Neuronal stem cell (in vitro differentiated cells): ENCODE measurements at regions not wholly inside any gene's neighbourhood (a gene's known extent, or its start where the extent isn't known, plus 50 kb on each side); places are given as distances from the start of the nearest gene placed in this dataset.

Experiments
- DNase-seq: peaks from one replicate; pipeline ENCODE4 v3.0.0-alpha.2; 2013; ENCODE audit warnings: low spot score
- H2AFZ ChIP-seq: one replicate; pipeline ENCODE4 v1.6.1; 2013; ENCODE audit warnings: mild to moderate bottlenecking, low read length, inconsistent platforms
- H2AK5ac ChIP-seq: 2 replicates; pipeline ENCODE4 v1.6.1; 2013; ENCODE audit warnings: low read depth, mild to moderate bottlenecking, inconsistent platforms, low read length, moderate library complexity, mixed read lengths
- H2BK120ac ChIP-seq: 2 replicates; pipeline ENCODE4 v1.6.1; 2013; ENCODE audit warnings: low read depth, mild to moderate bottlenecking, inconsistent platforms, low read length, moderate library complexity, mixed read lengths
- H2BK12ac ChIP-seq: one replicate; pipeline ENCODE4 v1.6.1; 2013; ENCODE audit warnings: low read length, inconsistent platforms
- H2BK15ac ChIP-seq: 2 replicates; pipeline ENCODE4 v1.6.1; 2013; ENCODE audit warnings: mild to moderate bottlenecking, low read length, inconsistent platforms, mixed read lengths
- H2BK5ac ChIP-seq: one replicate; pipeline ENCODE4 v1.6.1; 2013; ENCODE audit warnings: inconsistent platforms, mild to moderate bottlenecking, low read length, moderate library complexity
- H3K14ac ChIP-seq: one replicate; pipeline ENCODE4 v1.6.1; 2013; ENCODE audit warnings: low read length, inconsistent platforms
- H3K18ac ChIP-seq: 2 replicates; pipeline ENCODE4 v1.6.1; 2013; ENCODE audit warnings: low read length, inconsistent platforms
- H3K23ac ChIP-seq: 2 replicates; pipeline ENCODE4 v1.6.1; 2013; ENCODE audit warnings: low read depth, mild to moderate bottlenecking, mixed read lengths, low read length, inconsistent platforms; ENCODE audit not compliant: poor library complexity
- H3K27ac ChIP-seq: replicated peaks from 3 replicates; pipeline ENCODE4 v1.5.1; 2013; ENCODE audit warnings: low read length, inconsistent platforms
- H3K27me3 ChIP-seq, 3 experiments: 2 replicates each; pipeline ENCODE4 v1.6.1; 2013; ENCODE audit warnings: low read length in 3 of 3, mild to moderate bottlenecking in 2 of 3, inconsistent platforms in 1 of 3, low read depth in 1 of 3, mixed read lengths in 1 of 3, moderate library complexity in 1 of 3; ENCODE audit not compliant: control insufficient read depth in 3 of 3, insufficient read depth in 3 of 3
- H3K36me3 ChIP-seq, 2 donors: replicated peaks in 1 of 2; 2 replicates each; pipeline ENCODE4 v1.6.1; 2013; ENCODE audit warnings: low read length in 2 of 2; ENCODE audit not compliant: control insufficient read depth in 2 of 2, insufficient read depth in 2 of 2
- H3K4ac ChIP-seq: 2 replicates; pipeline ENCODE4 v1.6.1; 2013; ENCODE audit warnings: inconsistent platforms, mild to moderate bottlenecking, low read length, moderate library complexity
- H3K4me1 ChIP-seq, 2 donors: 1 replicate in 1 of 2; 2 replicates in 1 of 2; pipeline ENCODE4 v1.6.1; 2013; ENCODE audit warnings: low read length in 2 of 2, low read depth in 1 of 2; ENCODE audit not compliant: control insufficient read depth in 2 of 2, insufficient read depth in 1 of 2
- H3K4me2 ChIP-seq: one replicate; pipeline ENCODE4 v1.6.1; 2013; ENCODE audit warnings: mild to moderate bottlenecking, low read length, inconsistent platforms; ENCODE audit not compliant: insufficient read depth, poor library complexity, severe bottlenecking
- H3K4me3 ChIP-seq, 2 donors: 2 replicates each; pipeline ENCODE4 v1.5.1; 2013; ENCODE audit warnings: low read length in 2 of 2, mild to moderate bottlenecking in 2 of 2, inconsistent platforms in 1 of 2, moderate library complexity in 1 of 2
- H3K79me1 ChIP-seq: one replicate; pipeline ENCODE4 v1.6.1; 2013; ENCODE audit warnings: low read depth, mild to moderate bottlenecking, inconsistent platforms, low read length, moderate library complexity
- H3K9ac ChIP-seq: one replicate; pipeline ENCODE4 v1.6.1; 2013; ENCODE audit warnings: mild to moderate bottlenecking, low read depth, low read length, inconsistent platforms; ENCODE audit not compliant: poor library complexity
- H3K9me3 ChIP-seq, 2 donors: replicated peaks in 1 of 2; 2 replicates each; pipeline versions ENCODE3 to v1.6.1; 2013; ENCODE audit warnings: low read length in 2 of 2, mild to moderate bottlenecking in 2 of 2, inconsistent platforms in 1 of 2, low read depth in 1 of 2, mixed read lengths in 1 of 2, moderate library complexity in 1 of 2; ENCODE audit not compliant: control insufficient read depth in 2 of 2, insufficient read depth in 1 of 2
- H4K8ac ChIP-seq: one replicate; pipeline ENCODE4 v1.6.1; 2013; ENCODE audit warnings: low read depth, mild to moderate bottlenecking, inconsistent platforms, low read length, moderate library complexity
- H4K91ac ChIP-seq: one replicate; pipeline ENCODE4 v1.6.1; 2013; ENCODE audit warnings: low read length, low read depth, mild to moderate bottlenecking, inconsistent platforms; ENCODE audit not compliant: poor library complexity
- WGBS, 2 donors: extraction: QIAGEN DNeasy Blood & Tissue Kit; methylation state at CpG; one replicate each; pipeline ENCODE4 v1.1.7; 2013; ENCODE audit warnings: missing lambda C conversion rate in 2 of 2, mixed read lengths in 1 of 2; ENCODE audit not compliant: insufficient read length in 2 of 2, insufficient replicate concordance in 1 of 2; ENCODE audit errors: extremely low coverage in 2 of 2; 5-methylcytosine and 5-hydroxymethylcytosine counted together

GRCh38 chr2:238786379-238786778, 61.5 kb upstream of the TWIST2 start:
- DNase-seq: no peak
- Histone ChIP-seq H3K27ac (no peak overlapping the region), H3K9me3 (no peaks in the 10 kb centered on the region), H3K36me3 (no peaks in the 10 kb centered on the region), H3K4me3 (no peak overlapping the region), H2AFZ (no peak overlapping the region), H3K18ac (peak overlapping the region; percentile 15), H4K8ac (no peak overlapping the region), H3K4ac (no peak overlapping the region), H3K79me1 (no peaks in the 10 kb centered on the region), H2BK12ac (no peak overlapping the region), H2AK5ac (peak overlapping the region; percentile 24), H3K4me2 (no peak overlapping the region), H3K23ac (no peak overlapping the region), H3K27me3 (no peaks in the 10 kb centered on the region), H3K14ac (no peak overlapping the region), H2BK5ac (no peak overlapping the region), H2BK120ac (no peak overlapping the region), H3K9ac (no peak overlapping the region), H4K91ac (no peak overlapping the region), H2BK15ac (no peak overlapping the region), H3K4me1 (peaks cover 2 to 9% of the 10 kb centered on the region in 2 donors)
- no CpG with 5 or more reads among the region's 9 CpGs for WGBS, 2 donors

DNA sequence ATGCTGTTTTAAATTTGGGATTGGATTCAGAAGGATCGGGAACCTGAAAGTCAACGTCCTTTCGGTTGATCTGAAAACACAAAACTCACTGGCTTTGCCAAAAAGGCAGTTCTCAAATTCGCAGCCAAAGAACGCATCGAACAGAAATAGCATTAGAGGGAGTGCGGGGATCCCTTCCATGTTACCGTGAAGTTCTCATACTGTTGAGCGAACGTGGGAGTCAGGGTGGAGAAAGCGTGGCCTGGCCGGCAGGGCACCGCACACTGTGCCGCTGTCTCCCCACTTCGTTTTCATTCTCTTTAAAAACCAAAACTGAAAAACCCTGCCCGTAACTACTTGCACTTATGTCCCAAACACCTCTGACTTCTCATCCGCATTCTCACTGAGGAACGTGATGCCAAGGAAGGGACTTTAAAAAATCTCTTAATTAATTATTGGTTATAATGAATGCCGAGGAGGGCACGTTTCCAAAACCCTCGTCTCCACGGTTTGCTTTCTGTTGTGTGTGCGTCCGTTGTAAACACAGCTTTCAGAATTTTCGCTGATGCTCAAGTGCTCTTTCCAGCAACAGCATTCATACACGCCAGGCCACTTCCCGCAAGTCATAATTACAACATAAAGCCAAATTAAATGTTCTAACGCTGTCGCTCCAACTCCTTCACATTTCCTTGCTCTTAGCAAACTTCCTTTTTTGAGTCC, 60.9 kb upstream of the TWIST2 start:
- H3K14ac ChIP-seq: no peak overlapping the region
- no peak overlapping the region for H3K4me2 ChIP-seq
- no peak overlapping the region for H3K23ac ChIP-seq
- H3K18ac ChIP-seq: no peak overlapping the region
- H3K79me1 ChIP-seq: no peaks in the 10 kb centered on the region
- H2BK120ac ChIP-seq: no peak overlapping the region
- peaks cover 2 to 9% of the 10 kb centered on the region in 2 donors for H3K4me1 ChIP-seq
- H2AFZ ChIP-seq: no peak overlapping the region
- H4K91ac ChIP-seq: no peak overlapping the region
- DNase-seq: no peak
- no peak overlapping the region for H2BK12ac ChIP-seq
- no peaks in the 10 kb centered on the region for H3K36me3 ChIP-seq
- no peak overlapping the region for H2BK15ac ChIP-seq
- H2AK5ac ChIP-seq: peak overlapping the region; percentile 24
- H3K4me3 ChIP-seq: no peak overlapping the region
- peaks cover 0 to 2% of the 10 kb centered on the region in 2 donors for H3K9me3 ChIP-seq
- no peak overlapping the region for H3K9ac ChIP-seq
- H3K27ac ChIP-seq: no peak overlapping the region
- no CpG with 5 or more reads among the region's 29 CpGs for WGBS, 2 donors
- H4K8ac ChIP-seq: no peak overlapping the region
- H3K27me3 ChIP-seq: no peaks in the 10 kb centered on the region
- H3K4ac ChIP-seq: no peak overlapping the region
- no peak overlapping the region for H2BK5ac ChIP-seq

DNA sequence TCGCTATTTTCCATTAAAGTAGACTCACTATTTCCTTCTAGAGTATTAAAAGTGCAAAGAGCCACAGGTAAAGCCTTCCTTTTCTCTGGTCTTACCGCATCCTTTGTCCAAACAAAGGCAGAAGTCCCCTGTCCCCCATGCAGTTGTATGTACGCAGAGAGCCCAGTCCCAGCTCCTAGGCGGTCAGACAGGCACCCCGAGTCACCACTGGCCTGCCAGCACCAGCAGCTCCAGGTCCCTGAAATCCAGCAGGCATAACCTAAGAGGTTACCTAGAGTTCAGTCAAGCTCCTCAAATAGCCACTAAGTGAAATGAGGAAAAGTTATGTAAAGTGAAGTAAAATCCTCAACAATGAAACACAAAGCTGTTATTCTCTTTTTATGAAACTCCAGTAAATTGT, 60.4 kb upstream of the TWIST2 start:
- Histone ChIP-seq H3K23ac (no peak overlapping the region), H4K8ac (no peak overlapping the region), H3K18ac (no peak overlapping the region), H4K91ac (no peak overlapping the region), H2AK5ac (no peak overlapping the region), H2AFZ (no peak overlapping the region), H3K36me3 (no peaks in the 10 kb centered on the region), H3K9ac (no peak overlapping the region), H2BK5ac (no peak overlapping the region), H3K4me1 (peaks cover 2 to 9% of the 10 kb centered on the region in 2 donors), H2BK120ac (no peak overlapping the region), H3K4me2 (no peak overlapping the region), H2BK15ac (no peak overlapping the region), H3K27me3 (no peaks in the 10 kb centered on the region), H3K27ac (no peak overlapping the region), H2BK12ac (no peak overlapping the region), H3K9me3 (peaks cover 0 to 2% of the 10 kb centered on the region in 2 donors), H3K4ac (no peak overlapping the region), H3K14ac (no peak overlapping the region), H3K4me3 (no peak overlapping the region), H3K79me1 (no peaks in the 10 kb centered on the region)
- WGBS, 2 donors: no CpG with 5 or more reads among the region's 5 CpGs
- no peak for DNase-seq

GRCh38 chr2:238789317-238789806, 58.5 kb upstream of the TWIST2 start:
- Histone ChIP-seq H2BK15ac (no peak overlapping the region), H3K9me3 (peaks cover 0 to 2% of the 10 kb centered on the region in 2 donors), H3K36me3 (no peaks in the 10 kb centered on the region), H3K23ac (no peak overlapping the region), H3K27ac (no peak overlapping the region), H4K8ac (no peak overlapping the region), H2AK5ac (no peak overlapping the region), H4K91ac (no peak overlapping the region), H3K79me1 (no peaks in the 10 kb centered on the region), H2BK5ac (no peak overlapping the region), H3K4ac (no peak overlapping the region), H3K18ac (no peak overlapping the region), H3K4me3 (no peak overlapping the region), H3K9ac (no peak overlapping the region), H3K27me3 (no peaks in the 10 kb centered on the region), H3K4me2 (no peak overlapping the region), H2BK12ac (no peak overlapping the region), H2AFZ (no peak overlapping the region), H3K4me1 (peaks cover 2 to 9% of the 10 kb centered on the region in 2 donors), H3K14ac (no peak overlapping the region), H2BK120ac (no peak overlapping the region)
- DNase-seq: no peak
- no CpG with 5 or more reads among the region's 8 CpGs for WGBS, 2 donors
